ENCODE measurements at regions not wholly inside any gene's neighbourhood (a gene's known extent, or its start where the extent isn't known, plus 50 kb on each side); places are given as distances from the start of the nearest gene placed in this dataset.

GRCh38 chr1:184889902-184890301 lies 84.4 kb downstream of the NIBAN1 start:
- TF ChIP-seq, protein P1, sequence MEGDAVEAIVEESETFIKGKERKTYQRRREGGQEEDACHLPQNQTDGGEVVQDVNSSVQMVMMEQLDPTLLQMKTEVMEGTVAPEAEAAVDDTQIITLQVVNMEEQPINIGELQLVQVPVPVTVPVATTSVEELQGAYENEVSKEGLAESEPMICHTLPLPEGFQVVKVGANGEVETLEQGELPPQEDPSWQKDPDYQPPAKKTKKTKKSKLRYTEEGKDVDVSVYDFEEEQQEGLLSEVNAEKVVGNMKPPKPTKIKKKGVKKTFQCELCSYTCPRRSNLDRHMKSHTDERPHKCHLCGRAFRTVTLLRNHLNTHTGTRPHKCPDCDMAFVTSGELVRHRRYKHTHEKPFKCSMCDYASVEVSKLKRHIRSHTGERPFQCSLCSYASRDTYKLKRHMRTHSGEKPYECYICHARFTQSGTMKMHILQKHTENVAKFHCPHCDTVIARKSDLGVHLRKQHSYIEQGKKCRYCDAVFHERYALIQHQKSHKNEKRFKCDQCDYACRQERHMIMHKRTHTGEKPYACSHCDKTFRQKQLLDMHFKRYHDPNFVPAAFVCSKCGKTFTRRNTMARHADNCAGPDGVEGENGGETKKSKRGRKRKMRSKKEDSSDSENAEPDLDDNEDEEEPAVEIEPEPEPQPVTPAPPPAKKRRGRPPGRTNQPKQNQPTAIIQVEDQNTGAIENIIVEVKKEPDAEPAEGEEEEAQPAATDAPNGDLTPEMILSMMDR (conservative IDR thresholded peaks at IDR 0.05; ENCODE audit: low read depth, low read length): no peak
- TF ChIP-seq EZH2 (IDR thresholded peaks at IDR 0.05; ENCODE audit: borderline replicate concordance, low read depth, low read length, poor library complexity, severe bottlenecking): no peak
